Lower lobe of right lung (tissue), 2 donors: ENCODE measurements at regions not wholly inside any gene's neighbourhood (a gene's known extent, or its start where the extent isn't known, plus 50 kb on each side); places are given as distances from the start of the nearest gene placed in this dataset.

Experiments
- ATAC-seq, 2 donors: fragments of 200-7000 bp; cut with Tn5 transposase; one replicate each; pipeline ENCODE4 v1.9.1; 2020 to 2022; ENCODE audit warnings: mild to moderate bottlenecking in 2 of 2, moderate library complexity in 2 of 2
- DNase-seq: peaks from one replicate; pipeline ENCODE4 v3.0.0-alpha.2; 2020
- H3K27ac ChIP-seq: fragments of 200-600 bp; one replicate; pipeline ENCODE4 v1.8.0; 2022
- H3K27me3 ChIP-seq: fragments of 200-600 bp; one replicate; pipeline ENCODE4 v1.8.0; 2022; ENCODE audit warnings: low read depth
- H3K36me3 ChIP-seq: fragments of 200-600 bp; one replicate; pipeline ENCODE4 v1.8.0; 2022; ENCODE audit warnings: mild to moderate bottlenecking
- H3K4me1 ChIP-seq: fragments of 200-600 bp; one replicate; pipeline ENCODE4 v1.8.0; 2022
- H3K4me3 ChIP-seq: fragments of 200-600 bp; one replicate; pipeline ENCODE4 v1.8.0; 2022; ENCODE audit warnings: mild to moderate bottlenecking
- H3K9me3 ChIP-seq: fragments of 200-600 bp; one replicate; pipeline ENCODE4 v1.8.0; 2022
- intact Hi-C: fragments of 100-400 bp; cut with DNase I; formaldehyde crosslinking; loops from one replicate; pipeline ENCODE4 v1.11.0; 2022
- TF ChIP-seq, protein P1 (sequence below): fragments of 200-600 bp; IDR thresholded peaks from one replicate; pipeline ENCODE4 v1.8.0; 2022; ENCODE audit warnings: antibody characterized with exemption, mild to moderate bottlenecking
- donor health status: DM: no; HTN: yes; CAD: no; lungs with severe emphysema.

- H3K27ac ChIP-seq: no peak overlapping the region
- intact Hi-C loops: no loop called here
These were observed 125.5 kb upstream of the FRMD4B start for GRCh38 chr3:69511361-69511760.

DNA sequence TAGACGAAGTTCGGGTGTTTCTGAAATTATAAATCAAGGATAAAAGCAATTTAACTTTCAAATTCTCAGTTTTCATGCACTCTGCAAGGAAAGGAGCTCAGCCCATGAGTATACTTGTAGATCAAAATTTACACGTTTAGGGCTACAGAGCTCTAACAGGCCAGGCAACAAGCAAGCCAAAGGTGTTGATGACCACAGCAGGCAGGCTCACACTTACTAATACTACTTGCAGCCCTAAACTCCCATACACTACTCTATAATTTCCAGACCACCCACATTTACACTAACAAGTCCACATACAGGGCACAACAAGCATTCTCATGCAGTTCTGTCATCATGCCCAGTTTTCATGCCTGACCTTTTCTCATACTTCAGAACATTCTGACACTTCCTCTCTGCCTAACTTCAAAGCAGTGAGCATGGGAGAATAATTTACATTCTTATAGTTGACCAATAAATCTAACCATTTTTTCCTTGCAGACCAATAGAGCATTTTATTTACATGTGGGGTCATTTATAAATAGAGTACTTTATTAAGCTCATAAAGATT is 124.7 kb upstream of the FRMD4B start:
- Histone ChIP-seq H3K27ac (no peak overlapping the region), H3K27me3 (no peaks in the 10 kb centered on the region), H3K4me1 (peaks cover 10% of the 10 kb centered on the region), H3K9me3 (peaks cover 12% of the 10 kb centered on the region), H3K36me3 (no peaks in the 10 kb centered on the region), H3K4me3 (no peak overlapping the region)
- TF ChIP-seq, protein P1, sequence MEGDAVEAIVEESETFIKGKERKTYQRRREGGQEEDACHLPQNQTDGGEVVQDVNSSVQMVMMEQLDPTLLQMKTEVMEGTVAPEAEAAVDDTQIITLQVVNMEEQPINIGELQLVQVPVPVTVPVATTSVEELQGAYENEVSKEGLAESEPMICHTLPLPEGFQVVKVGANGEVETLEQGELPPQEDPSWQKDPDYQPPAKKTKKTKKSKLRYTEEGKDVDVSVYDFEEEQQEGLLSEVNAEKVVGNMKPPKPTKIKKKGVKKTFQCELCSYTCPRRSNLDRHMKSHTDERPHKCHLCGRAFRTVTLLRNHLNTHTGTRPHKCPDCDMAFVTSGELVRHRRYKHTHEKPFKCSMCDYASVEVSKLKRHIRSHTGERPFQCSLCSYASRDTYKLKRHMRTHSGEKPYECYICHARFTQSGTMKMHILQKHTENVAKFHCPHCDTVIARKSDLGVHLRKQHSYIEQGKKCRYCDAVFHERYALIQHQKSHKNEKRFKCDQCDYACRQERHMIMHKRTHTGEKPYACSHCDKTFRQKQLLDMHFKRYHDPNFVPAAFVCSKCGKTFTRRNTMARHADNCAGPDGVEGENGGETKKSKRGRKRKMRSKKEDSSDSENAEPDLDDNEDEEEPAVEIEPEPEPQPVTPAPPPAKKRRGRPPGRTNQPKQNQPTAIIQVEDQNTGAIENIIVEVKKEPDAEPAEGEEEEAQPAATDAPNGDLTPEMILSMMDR: no peak
- intact Hi-C loops: no loop called here
- ATAC-seq (no peak), DNase-seq (no peak)

More at GRCh38 chr3:69511361-69511760, 125.5 kb upstream of the FRMD4B start:
- DNase-seq (no peak), ATAC-seq (no peak)
- no peak overlapping the region for H3K4me3 ChIP-seq
- H3K9me3 ChIP-seq: peaks cover 12% of the 10 kb centered on the region
- H3K27me3 ChIP-seq: no peaks in the 10 kb centered on the region
- peaks cover 10% of the 10 kb centered on the region for H3K4me1 ChIP-seq
- TF ChIP-seq, protein P1: no peak
- no peaks in the 10 kb centered on the region for H3K36me3 ChIP-seq

DNA sequence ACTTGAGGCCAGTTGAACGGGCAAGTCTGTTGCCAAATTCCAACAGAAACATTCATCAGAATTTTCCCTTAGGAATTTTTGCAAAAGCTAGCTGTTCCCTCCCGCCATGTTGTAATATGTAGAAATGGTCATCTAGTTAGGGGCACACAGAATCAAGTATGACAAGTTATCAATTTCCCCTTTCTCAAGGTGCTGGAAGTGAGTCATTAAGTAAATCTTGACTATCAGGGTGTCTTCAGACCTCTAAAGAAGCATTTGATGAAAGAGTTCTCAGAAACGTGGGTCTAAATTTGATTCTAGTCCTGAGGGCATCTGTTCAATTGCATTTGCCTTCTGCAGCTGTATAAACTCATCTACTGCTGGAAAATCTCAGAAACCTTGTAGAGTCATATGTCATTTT is 123.4 kb upstream of the FRMD4B start:
- TF ChIP-seq, protein P1: no peak
- H3K27me3 ChIP-seq: no peaks in the 10 kb centered on the region
- no peak overlapping the region for H3K27ac ChIP-seq
- no peak overlapping the region for H3K4me3 ChIP-seq
- no peak for DNase-seq
- no peaks in the 10 kb centered on the region for H3K36me3 ChIP-seq
- no peak for ATAC-seq
- peaks cover 11% of the 10 kb centered on the region for H3K9me3 ChIP-seq
- intact Hi-C loops: no loop called here
- peaks cover 10% of the 10 kb centered on the region for H3K4me1 ChIP-seq

DNA sequence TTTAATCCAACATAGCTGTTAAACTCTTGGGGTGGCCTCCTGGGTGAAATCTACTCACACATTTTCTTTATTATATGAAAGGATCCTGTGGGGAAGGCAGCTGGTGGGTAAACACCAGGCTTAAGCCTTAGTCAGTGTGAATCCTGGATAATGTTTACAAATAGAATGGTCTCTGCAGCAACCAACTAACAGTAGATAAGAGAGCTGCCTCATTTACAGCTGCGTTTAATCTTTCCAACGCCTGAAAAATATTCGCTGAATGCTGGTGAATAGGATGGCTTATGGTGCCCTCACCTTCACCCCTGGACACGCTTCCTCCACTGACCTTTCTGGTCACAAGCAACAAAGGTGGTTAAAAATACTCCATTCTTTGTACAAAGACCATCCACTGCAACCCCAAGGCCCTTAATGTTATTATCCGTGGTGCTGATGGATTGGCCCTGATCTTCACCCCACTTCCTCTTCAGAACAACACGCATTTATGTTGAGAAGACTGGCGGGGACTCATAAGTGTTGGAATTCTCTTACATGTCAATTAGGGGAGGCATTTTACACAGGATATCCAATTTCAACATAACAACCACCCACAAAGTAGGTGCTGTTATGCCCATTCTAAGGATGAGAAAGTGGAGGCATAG is 120.0 kb upstream of the FRMD4B start:
- Histone ChIP-seq H3K4me3 (no peak overlapping the region), H3K9me3 (no peaks in the 10 kb centered on the region), H3K4me1 (peaks cover 19% of the 10 kb centered on the region), H3K36me3 (no peaks in the 10 kb centered on the region), H3K27me3 (no peaks in the 10 kb centered on the region), H3K27ac (peak overlapping the region; percentile 51)
- intact Hi-C loops: no loop called here
- peak; percentile 44 to 70 for ATAC-seq
- TF ChIP-seq, protein P1: no peak
- no peak for DNase-seq

DNA sequence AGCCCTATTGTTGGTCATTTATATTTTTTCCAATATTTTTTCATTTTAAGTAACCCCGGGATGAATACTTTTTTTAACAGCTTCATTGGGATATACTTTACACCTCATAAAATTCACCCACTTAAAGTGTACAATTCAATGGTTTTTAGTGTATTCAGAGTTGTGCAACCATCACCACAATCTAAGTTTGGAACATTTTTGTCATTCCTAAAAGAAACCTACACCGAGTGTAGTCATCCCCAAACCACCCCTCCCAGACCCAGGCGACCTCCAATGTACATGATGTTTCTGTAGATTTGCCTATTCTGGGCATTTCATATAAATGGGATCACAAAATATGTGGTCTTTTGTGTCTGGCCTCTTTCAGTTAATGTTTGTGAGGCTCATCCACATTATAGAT is 118.3 kb upstream of the FRMD4B start:
- no peak for DNase-seq

More for the DNA sequence above, 118.3 kb upstream of the FRMD4B start:
- no peak for ATAC-seq
- Histone ChIP-seq H3K4me1 (peaks cover 26% of the 10 kb centered on the region), H3K27ac (peak overlapping the region; percentile 51), H3K4me3 (no peak overlapping the region), H3K36me3 (no peaks in the 10 kb centered on the region), H3K27me3 (no peaks in the 10 kb centered on the region), H3K9me3 (no peaks in the 10 kb centered on the region)
- TF ChIP-seq, protein P1: no peak
- intact Hi-C loops: no loop called here
